Anterior cingulate cortex (tissue), 58 donors: ENCODE measurements at regions not wholly inside any gene's neighbourhood (a gene's known extent, or its start where the extent isn't known, plus 50 kb on each side); places are given as distances from the start of the nearest gene placed in this dataset.

ENCODE experiments used
- DNase-seq, 58 donors: peaks; one replicate each; lab custom pipeline; 2025; lab: John Stamatoyannopoulos, UW

DNA sequence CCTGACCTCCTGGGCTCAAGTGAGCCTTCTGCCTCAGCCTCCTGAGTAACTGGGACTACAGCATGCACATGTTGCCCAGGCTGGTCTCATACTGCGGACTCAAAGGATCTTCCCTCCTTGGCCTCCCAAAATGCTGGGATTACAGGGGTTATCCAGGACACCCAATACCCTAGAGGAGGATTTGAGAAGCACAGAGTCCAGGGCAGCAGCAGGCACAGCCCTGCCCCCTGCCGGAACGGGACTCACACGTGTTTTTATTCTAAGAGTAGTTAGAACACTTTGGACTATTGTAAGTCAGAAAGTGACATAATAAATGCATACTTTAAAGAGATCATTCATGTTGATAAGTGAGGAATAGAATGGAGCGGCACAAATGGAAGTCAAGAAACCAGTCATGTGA, 80.2 kb downstream of the C6orf118 start:
- DNase-seq: no peak

GRCh38 chr6:165227644-165228329, 81.6 kb downstream of the C6orf118 start:
- DNase-seq: no peak

GRCh38 chr6:165223736-165224135, 85.7 kb downstream of the C6orf118 start:
- no peak for DNase-seq

- no peak for DNase-seq
Observed at GRCh38 chr6:165223101-165223500, 86.3 kb downstream of the C6orf118 start.

GRCh38 chr6:165222315-165223025, 86.9 kb downstream of the C6orf118 start:
- DNase-seq: no peak

DNA sequence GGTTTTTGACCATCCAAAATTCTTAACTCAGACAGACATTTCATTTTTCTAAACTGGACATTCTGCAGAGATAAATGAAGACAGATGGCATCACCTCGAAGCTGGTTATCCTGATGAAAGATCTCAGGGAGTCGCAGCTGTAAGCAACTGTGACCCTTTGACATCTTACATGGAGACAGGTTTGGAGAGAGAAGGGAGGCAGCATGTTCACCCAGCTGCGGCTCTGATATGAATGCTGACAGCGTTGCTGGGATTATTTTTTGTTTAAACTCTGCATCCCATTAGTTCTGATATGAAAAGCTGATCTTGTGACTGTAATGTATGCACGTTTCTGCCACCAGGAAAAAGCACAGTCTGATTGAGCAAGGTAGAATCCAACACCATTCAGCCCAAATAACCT, 89.4 kb downstream of the C6orf118 start:
- no peak for DNase-seq

GRCh38 chr6:165219629-165220028, 89.8 kb downstream of the C6orf118 start:
- DNase-seq: no peak

- DNase-seq: no peak
Observed at GRCh38 chr6:165218829-165219228, 90.6 kb downstream of the C6orf118 start.

DNA sequence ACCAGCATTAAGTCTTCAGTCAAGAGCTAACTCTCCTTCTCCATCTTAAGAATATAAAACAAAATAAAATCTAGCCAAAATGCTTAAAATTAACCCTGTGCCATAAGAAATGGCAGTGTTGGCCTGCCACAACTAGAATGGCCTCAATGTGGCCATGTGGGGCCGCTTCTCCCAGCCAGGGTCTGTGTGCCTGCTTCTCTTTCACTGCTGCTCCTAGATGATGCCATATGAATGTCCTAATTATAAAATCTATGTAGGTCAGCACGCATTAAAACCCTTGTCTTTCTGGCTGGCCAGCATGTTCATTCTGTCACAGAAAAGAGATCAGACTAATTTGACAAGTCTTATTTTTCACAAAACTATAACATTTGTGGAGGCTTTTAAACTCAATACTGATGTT, 102.6 kb downstream of the C6orf118 start:
- DNase-seq: no peak

DNA sequence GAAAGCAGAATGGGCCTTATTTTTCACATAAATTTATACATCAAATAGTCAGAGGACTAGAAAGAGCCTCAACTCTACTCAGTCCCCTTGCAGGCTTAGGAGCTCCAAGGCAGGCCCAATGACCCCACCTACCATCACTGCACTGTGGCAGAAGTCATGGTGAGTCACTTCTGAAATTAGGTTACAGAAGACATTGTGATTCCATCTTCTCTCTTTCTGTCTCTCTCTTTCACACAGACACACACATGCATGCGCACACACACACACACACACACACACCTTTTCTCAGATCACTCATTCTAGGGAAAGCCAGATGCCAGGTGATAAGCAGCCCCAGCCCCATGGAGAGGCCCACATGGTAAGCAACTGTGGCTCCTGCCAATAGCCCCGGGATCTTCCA, 103.8 kb downstream of the C6orf118 start:
- no peak for DNase-seq

DNA sequence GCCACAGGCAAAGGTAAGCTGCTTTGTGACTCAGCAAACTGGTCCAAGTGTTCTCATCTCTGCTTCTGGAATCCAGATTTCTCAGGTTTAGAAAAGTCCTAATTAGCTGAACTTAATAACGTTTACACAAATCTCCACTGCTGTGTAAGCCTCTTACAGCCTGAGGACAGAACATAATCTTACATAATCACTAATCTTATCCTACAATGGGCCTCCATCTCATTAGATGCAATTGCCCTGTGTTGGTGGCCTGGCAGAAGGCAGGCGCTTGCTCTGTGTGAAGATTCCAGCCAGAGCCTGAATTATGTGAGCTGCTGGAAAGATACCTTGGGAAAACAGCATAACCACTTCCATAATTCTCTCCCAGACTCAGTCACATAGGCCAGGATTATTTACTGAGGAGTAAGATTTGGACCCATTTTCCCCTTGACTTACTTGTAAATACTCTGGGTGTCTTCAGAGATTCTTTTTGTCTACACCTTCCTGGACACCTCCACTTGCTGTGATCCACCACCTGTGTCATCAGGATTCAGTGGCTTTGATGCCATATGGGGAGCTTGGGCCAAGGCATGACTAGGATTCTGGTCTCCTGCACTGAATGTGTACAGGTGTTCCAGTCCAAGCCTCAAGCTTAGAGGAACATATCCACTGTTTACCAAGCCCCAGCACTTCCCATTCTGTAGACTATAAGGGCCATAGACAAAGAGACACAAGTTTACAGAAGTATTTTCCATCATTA, 104.4 kb downstream of the C6orf118 start:
- DNase-seq: no peak

DNA sequence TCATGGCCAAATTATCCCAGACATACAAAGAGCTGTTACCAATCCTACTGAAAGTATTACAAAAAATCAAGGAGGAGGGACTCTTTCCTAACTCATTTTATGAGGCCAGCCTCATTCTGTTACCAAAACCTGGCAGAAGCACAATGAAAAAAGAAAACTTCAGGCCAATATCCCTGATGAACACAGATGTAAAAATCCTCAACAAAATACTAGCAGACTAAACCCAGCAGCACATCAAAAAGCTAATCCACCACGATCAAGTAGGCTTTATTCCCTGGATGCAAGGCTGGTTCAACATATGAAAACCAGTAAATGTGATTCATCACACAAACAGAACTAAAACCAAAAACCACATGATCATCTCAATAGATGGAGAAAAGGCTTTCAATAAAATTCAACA, 109.2 kb downstream of the C6orf118 start:
- DNase-seq: no peak

GRCh38 chr6:165191461-165191860, 117.9 kb downstream of the C6orf118 start:
- DNase-seq: no peak

DNA sequence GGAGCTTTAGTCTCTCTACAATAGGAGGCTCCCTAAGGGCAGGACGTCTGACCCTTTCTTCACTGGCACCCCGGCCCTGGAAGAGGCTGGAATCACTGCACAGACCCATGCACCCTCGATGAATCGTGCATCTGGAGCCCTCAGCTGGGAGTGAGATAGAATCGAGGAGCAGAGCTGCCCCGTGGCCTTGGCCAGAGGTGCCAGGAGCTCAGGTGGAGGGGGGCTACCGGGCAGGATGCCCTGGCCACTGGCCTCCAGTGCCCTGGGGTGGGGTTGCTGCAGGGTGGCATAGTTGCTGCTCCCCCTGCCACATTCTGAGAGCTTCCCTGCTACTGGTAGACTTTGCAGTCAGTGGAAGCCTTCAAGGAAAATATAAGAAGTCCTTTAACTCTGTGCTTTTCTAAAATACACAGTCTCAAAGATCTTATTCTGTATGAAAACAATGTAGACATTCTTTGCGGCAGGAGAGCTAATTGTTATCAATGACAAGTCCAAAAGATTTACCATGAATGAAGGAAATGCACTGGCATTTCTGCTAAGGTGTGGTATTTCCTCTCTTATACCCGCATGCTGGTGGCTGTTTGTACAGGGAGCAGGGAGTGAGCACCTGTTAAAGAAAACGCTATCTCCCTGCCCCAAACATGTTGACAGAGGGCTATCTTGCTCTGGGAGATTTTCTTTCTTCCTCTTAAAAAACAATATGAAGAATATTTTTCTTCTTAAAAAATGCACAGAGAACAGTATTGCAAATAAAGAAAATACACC, 122.8 kb downstream of the C6orf118 start:
- DNase-seq: no peak

DNA sequence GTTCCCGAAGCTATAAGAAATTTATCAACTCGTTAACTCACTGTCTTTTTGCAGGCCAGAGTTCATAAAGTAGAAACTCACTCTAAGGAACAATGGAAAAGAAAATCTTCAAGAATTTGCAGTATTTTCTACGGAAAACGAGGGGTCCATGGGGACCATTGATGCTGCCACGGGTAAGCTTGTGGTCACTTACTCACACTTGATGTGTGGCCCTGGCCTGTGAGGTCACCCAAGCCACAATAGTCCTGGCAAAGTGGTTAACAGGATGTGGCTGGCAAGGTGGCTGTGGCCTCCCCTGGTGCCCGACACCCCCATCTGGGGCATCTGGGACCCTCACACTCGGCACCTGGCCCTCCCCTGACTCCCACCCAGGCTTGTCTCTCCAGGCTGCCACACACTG, 123.4 kb downstream of the C6orf118 start:
- DNase-seq: no peak

DNA sequence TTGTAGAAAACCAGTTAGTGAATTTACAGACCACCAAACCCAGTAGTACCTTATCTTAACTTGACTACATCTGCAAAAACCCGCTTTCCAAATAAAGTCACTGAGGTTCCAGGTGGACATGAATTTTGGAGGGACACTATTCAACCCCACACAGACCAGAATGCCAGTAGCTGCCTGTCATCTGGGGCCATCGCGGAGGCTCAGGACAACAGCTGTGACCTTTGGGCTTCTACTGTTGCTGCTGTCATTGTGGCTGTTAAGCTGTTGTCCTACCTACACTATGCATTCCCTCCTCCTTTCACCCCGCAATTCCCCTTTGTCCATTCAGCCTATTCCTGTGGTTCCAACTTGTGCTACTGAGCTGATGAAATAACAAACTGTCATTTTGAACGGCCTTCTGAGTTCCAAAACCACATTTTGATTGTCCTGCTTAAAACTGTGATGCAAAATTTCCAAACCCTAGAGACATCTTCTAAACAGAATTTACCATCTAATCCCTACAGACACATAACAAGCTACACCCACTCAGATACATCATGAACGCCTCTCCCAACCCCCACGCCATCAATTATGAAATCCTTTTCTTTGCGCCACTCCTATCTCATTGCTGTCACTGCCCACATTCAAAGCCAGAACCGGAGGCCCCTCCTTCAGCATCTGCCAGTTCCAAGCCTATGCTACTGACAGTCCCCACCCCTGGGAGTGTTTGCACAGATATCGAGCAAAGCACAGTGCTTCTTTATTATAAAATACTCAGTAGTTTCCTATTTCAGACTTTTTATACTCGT, 125.0 kb downstream of the C6orf118 start:
- peak in 43 of 58 donors; percentile 2 to 76 (median 31) for DNase-seq

- DNase-seq: no peak
Observed at GRCh38 chr6:165183496-165184140, 125.8 kb downstream of the C6orf118 start.

DNA sequence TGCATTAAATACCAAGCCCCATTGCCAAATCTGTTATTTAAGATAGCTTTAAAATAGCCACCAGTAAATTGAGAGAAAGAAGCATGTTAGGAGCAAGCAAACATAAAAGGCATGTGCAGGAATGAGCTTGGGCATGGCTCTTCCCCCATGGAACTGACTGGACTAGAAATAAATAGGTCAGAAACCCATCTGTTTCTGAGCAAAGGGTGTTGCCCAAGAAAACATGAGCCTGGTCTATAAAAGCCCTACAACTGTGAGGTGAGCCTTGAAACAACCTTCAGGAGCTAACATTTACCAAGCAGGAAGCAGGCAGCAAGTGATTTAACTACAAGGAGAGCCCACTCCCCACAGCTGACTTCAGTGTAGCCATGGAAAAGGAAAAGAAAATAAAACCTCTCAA, 126.3 kb downstream of the C6orf118 start:
- no peak for DNase-seq

- peak in 11 of 58 donors; percentile 2 to 58 (median 15) for DNase-seq
Observed at GRCh38 chr6:165181951-165182414, 127.4 kb downstream of the C6orf118 start.
